T-helper 17 cell (primary cell): ENCODE measurements at regions not wholly inside any gene's neighbourhood (a gene's known extent, or its start where the extent isn't known, plus 50 kb on each side); places are given as distances from the start of the nearest gene placed in this dataset.

Experiments used
- ATAC-seq: fragments of 150-1000 bp; cut with Tn5 transposase; 2 replicates; pipeline ENCODE4 v1.10.0; 2021; ENCODE audit warnings: mild to moderate bottlenecking, moderate library complexity
- DNase-seq, 3 donors: peaks; one replicate each; pipeline versions ENCODE4 v3.0.0 to v3.0.0-alpha.2; 2020 to 2021
- H3K9me3 ChIP-seq: one replicate; pipeline ENCODE4 v1.7.0; 2013; ENCODE audit warnings: low read length, mild to moderate bottlenecking; ENCODE audit not compliant: control insufficient read depth, poor library complexity, severe bottlenecking
- H3K27ac Mint-ChIP-seq: one replicate; pipeline ENCODE4 v1.8.0; 2022; ENCODE audit warnings: mild to moderate bottlenecking, moderate library complexity, mixed read lengths
- H3K27me3 Mint-ChIP-seq: one replicate; pipeline ENCODE4 v1.8.0; 2022; ENCODE audit warnings: mixed read lengths
- H3K36me3 Mint-ChIP-seq: one replicate; pipeline ENCODE4 v1.8.0; 2022; ENCODE audit warnings: low read depth, mixed read lengths
- H3K4me1 Mint-ChIP-seq: one replicate; pipeline ENCODE4 v1.8.0; 2022; ENCODE audit warnings: mild to moderate bottlenecking, mixed read lengths
- H3K4me3 Mint-ChIP-seq: one replicate; pipeline ENCODE4 v1.8.0; 2022; ENCODE audit warnings: mild to moderate bottlenecking, moderate library complexity, mixed read lengths

DNA sequence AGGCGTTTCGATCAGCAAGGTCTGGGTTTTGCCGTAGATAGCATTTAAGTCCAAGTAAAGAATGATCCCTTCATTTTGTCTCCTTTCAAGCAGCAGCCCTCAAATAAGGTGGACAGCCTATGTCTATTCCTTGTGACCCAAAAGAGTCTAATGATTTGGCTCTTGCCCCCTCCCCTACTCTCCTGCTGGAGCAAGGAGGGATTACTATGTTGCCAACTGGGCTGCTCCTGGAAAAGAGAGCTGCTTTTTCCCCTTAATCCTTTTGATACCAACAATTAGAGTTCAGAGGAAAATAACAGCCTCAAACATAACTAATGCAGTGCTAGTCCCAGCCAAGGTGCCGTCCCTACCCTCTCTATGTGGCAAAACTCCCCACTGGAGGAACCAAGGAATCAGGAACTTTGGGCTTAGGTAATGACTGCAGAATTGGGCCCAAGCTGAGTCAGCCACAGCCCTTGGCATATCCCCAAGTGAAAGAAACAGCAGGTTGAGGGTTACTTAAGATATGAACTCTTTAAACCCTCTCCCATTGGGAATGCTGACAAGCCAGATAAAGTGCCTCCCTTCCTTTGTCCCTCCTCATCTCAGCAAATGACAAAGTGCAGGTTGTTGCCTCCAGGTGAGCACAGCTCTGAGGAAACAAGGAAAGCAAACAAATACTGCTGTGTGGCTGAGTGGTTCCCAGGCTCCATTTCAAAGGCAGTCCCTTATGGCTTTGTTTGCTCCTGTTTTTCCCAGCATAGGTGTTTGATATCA, 643.7 kb downstream of the INHBA start:
- DNase-seq (no peak), ATAC-seq (no peak)
- no peaks in the 10 kb centered on the region for H3K36me3 Mint-ChIP-seq
- H3K9me3 ChIP-seq: no peaks in the 10 kb centered on the region
- H3K4me3 Mint-ChIP-seq: no peak overlapping the region
- H3K27me3 Mint-ChIP-seq: no peaks in the 10 kb centered on the region
- no peaks in the 10 kb centered on the region for H3K4me1 Mint-ChIP-seq
- no peak overlapping the region for H3K27ac Mint-ChIP-seq

DNA sequence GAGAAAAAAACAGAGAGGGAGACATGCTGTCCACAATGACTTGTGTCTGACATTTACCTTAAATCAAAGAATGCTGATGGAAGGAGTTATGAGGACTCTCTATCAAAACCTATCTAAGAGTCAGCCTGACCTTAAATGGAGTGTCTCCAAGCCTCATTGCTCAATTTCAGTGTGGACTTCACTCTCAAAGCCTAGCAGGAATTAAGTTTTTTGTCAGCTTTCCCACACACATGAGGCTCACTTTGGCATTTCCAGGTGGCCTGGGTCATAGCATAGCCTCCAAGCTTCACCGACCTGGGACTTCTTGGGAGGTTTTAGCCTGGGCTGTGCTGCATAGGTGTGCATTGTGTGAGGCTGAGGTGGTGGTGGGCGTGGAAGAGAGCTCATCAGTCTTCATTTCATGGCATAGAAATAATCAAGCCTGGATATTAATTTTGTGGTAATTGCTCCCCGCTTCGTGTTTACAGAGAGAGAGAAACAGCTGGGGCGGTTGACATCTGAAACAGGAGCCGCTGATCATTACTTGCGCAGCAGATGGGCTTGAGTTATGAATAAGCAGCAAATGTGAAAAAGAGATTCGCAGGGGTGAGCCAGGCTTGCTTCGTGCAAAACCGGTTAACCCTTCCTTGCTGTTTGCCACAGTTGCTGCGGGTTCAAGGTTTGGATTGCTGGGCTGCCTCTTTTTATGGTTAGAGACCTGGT, 647.8 kb downstream of the INHBA start:
- Mint-ChIP-seq H3K36me3 (no peaks in the 10 kb centered on the region), H3K27ac (no peak overlapping the region), H3K4me3 (no peak overlapping the region), H3K4me1 (no peaks in the 10 kb centered on the region), H3K27me3 (no peaks in the 10 kb centered on the region)
- no peaks in the 10 kb centered on the region for H3K9me3 ChIP-seq
- ATAC-seq (no peak), DNase-seq (no peak)

DNA sequence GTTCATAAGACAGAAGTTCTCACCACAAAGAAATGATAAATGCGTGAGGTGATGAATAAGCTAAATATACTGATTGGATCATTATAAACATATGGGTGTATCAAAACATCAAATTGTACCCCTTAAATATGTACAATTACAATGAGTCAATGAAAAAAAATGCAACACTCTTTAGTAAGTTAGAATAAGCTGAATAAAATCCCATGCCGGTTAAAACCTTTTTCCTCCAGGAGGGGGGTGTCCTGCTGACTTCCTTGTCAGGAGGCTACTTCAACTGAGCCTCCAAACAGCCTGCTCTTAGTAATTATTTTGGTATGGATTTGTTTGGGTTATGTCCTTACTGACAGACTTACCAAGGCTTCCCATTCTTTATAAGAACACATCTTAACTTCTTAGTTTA, 649.1 kb downstream of the INHBA start:
- no peak overlapping the region for H3K4me3 Mint-ChIP-seq
- H3K4me1 Mint-ChIP-seq: no peaks in the 10 kb centered on the region
- no peak overlapping the region for H3K27ac Mint-ChIP-seq
- DNase-seq (no peak), ATAC-seq (no peak)
- no peaks in the 10 kb centered on the region for H3K36me3 Mint-ChIP-seq
- no peaks in the 10 kb centered on the region for H3K27me3 Mint-ChIP-seq
- no peaks in the 10 kb centered on the region for H3K9me3 ChIP-seq

DNA sequence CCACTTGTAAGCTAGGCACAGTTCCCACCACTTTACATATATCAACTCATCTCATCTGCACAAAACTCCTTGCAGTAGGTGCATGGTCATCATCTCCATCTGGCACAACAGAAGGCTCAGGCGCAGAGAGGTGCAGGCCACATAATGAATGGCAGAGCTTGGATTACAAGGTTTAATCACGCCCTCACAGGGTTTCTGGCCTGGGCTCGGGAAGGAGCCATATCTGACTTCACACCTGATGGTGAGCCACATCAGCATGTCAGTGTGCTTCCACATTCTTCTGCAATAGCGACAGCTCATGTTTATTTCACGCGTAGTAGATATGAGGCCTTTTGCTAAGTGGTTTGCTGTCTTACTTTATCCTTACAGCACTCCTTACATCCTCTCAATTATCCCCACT, 650.2 kb downstream of the INHBA start:
- no peak overlapping the region for H3K27ac Mint-ChIP-seq
- no peaks in the 10 kb centered on the region for H3K36me3 Mint-ChIP-seq
- H3K9me3 ChIP-seq: no peaks in the 10 kb centered on the region
- no peaks in the 10 kb centered on the region for H3K4me1 Mint-ChIP-seq
- ATAC-seq (no peak), DNase-seq (no peak)
- H3K4me3 Mint-ChIP-seq: no peak overlapping the region
- no peaks in the 10 kb centered on the region for H3K27me3 Mint-ChIP-seq

DNA sequence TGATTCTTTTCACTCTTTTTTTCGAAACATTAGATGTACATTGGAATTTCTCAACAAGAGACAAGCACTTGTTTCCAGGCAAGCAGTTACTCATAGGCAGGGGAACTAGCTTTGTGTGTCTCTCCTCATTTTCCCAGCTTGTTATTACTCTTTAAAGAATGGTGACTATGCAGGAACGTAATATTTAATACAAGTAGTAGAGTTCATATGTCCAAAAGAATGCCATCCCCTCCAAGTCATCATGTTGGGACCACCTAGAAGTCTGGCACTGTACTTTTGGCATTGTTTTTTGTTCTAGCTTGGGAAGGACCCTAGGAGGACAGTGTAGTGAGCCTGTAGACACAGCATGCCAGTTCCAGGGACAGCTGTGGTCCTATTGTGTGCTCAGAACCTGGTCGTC, 650.7 kb downstream of the INHBA start:
- Mint-ChIP-seq H3K4me1 (no peaks in the 10 kb centered on the region), H3K27ac (no peak overlapping the region), H3K27me3 (no peaks in the 10 kb centered on the region), H3K36me3 (no peaks in the 10 kb centered on the region), H3K4me3 (no peak overlapping the region)
- ATAC-seq: no peak
- no peak for DNase-seq
- H3K9me3 ChIP-seq: no peaks in the 10 kb centered on the region

DNA sequence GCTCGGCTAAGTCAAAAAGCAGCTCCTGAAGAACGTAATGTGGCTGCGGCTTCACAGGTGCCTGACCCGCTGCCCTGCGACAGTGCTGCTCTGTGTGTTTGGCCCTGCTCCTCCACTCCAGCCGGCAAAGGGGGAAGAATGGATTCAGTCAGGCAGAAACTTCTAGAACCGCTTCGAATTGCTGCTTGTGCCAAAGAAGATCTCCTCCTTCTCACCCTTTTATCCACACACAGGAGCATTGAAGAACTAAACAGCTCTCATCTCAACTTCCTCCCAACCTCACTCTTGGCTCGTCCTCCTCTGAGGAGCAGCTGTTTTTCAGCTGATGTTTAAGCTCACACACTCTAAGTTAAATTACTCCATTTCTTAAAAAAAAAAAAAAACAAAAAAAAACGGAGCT, 651.4 kb downstream of the INHBA start:
- Mint-ChIP-seq H3K27ac (no peak overlapping the region), H3K27me3 (no peaks in the 10 kb centered on the region), H3K36me3 (no peaks in the 10 kb centered on the region), H3K4me1 (no peaks in the 10 kb centered on the region), H3K4me3 (no peak overlapping the region)
- no peaks in the 10 kb centered on the region for H3K9me3 ChIP-seq
- no peak for ATAC-seq
- DNase-seq: no peak

DNA sequence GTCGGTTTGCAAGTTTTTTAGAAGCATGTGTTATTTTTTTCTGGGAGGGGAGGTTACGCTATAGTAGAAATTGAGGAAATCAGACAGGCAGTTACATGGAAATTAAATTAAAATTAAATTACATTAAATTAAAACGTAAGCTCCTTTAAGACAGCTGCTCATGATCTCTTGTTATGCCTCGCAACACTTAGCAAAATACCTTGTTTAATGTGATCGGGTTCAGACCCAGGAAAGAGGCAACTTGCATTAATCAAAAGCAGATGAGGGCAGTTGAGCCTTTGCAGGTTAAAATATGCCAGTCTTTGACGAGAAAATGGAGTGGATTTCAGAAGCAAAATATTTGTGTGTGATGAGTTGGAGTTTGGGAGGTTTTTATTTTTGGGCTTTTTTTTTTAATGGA, 651.8 kb downstream of the INHBA start:
- H3K9me3 ChIP-seq: no peaks in the 10 kb centered on the region
- H3K27ac Mint-ChIP-seq: no peak overlapping the region
- no peaks in the 10 kb centered on the region for H3K27me3 Mint-ChIP-seq
- ATAC-seq: no peak
- DNase-seq: no peak
- no peak overlapping the region for H3K4me3 Mint-ChIP-seq
- H3K4me1 Mint-ChIP-seq: no peaks in the 10 kb centered on the region
- no peaks in the 10 kb centered on the region for H3K36me3 Mint-ChIP-seq

DNA sequence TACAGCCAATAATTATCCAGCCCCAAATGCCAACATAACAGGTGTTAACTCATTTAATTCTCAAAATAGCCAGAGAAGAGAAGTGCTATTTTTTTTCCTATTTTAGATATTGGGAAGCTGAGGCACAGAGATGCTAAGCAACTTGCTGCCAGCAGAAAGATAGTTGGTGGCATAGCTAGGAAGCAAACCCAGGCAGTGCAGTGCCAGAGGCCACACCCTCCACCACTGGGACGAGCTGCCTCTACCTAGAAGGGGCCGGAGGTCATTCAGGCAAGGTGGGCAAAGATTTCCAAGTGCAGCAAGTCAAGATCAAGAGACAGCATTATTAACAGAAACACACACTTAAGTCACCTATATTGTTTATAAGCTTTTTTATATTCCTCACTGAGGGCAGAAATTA, 654.1 kb downstream of the INHBA start:
- Mint-ChIP-seq H3K4me1 (no peaks in the 10 kb centered on the region), H3K4me3 (no peak overlapping the region), H3K36me3 (no peaks in the 10 kb centered on the region), H3K27me3 (no peaks in the 10 kb centered on the region), H3K27ac (no peak overlapping the region)
- ATAC-seq (no peak), DNase-seq (no peak)
- no peaks in the 10 kb centered on the region for H3K9me3 ChIP-seq

DNA sequence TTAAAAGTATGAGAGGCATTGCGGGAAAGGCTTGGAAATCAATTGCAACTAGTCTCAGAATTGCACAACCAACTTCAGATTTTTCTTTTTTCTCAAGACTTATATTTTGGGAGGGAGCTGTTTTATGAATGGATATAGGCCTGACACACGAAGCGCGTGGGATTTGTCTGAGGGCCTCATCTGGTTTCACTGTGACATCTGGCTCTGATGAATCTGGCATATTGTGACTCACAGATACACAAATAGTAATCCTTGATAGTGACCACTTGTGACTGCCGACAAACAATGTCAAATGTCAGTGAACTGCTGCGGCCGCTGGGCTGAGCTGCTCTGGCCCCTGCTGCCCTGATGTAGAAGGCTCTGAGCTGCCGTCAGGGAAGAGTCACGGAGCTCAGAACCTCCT, 655.1 kb downstream of the INHBA start:
- no peak overlapping the region for H3K27ac Mint-ChIP-seq
- no peaks in the 10 kb centered on the region for H3K36me3 Mint-ChIP-seq
- DNase-seq: no peak
- no peak overlapping the region for H3K4me3 Mint-ChIP-seq
- H3K9me3 ChIP-seq: no peaks in the 10 kb centered on the region
- H3K27me3 Mint-ChIP-seq: no peaks in the 10 kb centered on the region
- H3K4me1 Mint-ChIP-seq: no peaks in the 10 kb centered on the region
- no peak for ATAC-seq

DNA sequence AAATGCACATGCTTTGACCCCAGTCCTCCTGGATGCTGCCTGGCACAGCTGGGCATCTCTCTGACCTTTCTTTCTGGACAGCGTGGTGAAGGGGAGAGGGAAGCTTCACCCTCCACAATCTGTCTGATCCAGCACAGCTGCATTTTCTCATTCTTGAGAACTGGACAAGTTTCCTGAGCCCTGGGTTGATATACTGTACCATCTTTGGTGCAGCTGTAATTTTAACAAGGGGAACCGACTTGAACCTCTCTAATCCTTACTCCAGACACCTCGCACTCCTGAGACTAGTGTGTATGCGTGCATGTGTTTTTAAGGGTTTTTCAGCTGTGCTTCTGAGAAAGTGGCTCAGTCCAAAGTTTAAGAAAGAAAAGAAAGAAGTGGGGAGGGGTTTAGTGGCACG, 655.7 kb downstream of the INHBA start:
- Mint-ChIP-seq H3K27me3 (no peaks in the 10 kb centered on the region), H3K4me3 (no peak overlapping the region), H3K27ac (no peak overlapping the region), H3K4me1 (no peaks in the 10 kb centered on the region), H3K36me3 (no peaks in the 10 kb centered on the region)
- ATAC-seq: no peak
- H3K9me3 ChIP-seq: no peaks in the 10 kb centered on the region
- DNase-seq: no peak

DNA sequence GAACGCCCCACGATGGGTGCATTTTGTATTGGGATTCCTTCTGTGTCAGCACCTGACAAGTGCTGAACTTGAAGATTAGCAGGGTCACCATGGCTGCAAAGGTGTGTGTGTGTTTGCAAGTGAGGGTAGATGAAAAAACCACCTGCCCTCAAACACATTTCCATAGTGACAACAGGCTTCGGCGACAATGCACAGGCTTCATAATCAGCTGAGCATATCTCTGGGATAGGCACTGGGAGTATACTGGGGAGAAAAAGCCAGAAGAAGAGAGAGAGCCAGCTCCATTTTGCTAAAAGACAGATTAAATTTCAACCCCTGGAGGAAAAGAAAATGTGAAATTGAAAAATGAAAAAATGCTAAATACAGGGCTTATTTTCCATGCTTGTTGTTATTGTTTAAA, 656.1 kb downstream of the INHBA start:
- H3K4me3 Mint-ChIP-seq: no peak overlapping the region
- H3K27me3 Mint-ChIP-seq: no peaks in the 10 kb centered on the region
- ATAC-seq (no peak), DNase-seq (no peak)
- H3K27ac Mint-ChIP-seq: no peak overlapping the region
- no peaks in the 10 kb centered on the region for H3K36me3 Mint-ChIP-seq
- no peaks in the 10 kb centered on the region for H3K4me1 Mint-ChIP-seq
- no peaks in the 10 kb centered on the region for H3K9me3 ChIP-seq

DNA sequence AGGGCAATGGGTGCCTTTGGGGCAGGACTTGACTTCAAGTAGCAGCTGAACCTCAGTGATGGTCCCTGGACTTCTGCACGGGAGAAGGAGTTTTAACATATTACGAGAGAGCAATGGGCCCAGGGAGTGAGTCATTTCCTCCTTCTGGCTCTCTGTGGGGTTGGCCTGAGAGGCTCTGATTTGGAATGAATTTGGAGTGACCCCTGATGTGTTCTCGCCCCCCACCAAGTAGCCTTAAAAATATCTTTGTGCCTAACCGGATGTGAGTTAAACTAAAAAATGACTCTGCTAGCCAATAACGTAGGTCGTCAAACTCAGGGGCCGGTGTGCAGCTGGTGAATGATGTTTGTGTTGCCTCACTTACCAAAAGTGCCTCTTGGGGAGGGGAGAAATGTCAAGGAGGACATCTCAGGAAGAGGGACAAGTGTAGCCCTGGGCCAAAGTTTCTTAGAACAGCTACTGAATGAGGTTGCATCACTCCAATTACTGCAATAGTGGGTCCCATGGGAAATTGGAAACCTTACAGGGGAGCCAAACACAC, 656.6 kb downstream of the INHBA start:
- Mint-ChIP-seq H3K4me1 (no peaks in the 10 kb centered on the region), H3K36me3 (no peaks in the 10 kb centered on the region), H3K27me3 (no peaks in the 10 kb centered on the region), H3K4me3 (no peak overlapping the region), H3K27ac (no peak overlapping the region)
- DNase-seq: no peak
- ATAC-seq: no peak
- H3K9me3 ChIP-seq: no peaks in the 10 kb centered on the region

DNA sequence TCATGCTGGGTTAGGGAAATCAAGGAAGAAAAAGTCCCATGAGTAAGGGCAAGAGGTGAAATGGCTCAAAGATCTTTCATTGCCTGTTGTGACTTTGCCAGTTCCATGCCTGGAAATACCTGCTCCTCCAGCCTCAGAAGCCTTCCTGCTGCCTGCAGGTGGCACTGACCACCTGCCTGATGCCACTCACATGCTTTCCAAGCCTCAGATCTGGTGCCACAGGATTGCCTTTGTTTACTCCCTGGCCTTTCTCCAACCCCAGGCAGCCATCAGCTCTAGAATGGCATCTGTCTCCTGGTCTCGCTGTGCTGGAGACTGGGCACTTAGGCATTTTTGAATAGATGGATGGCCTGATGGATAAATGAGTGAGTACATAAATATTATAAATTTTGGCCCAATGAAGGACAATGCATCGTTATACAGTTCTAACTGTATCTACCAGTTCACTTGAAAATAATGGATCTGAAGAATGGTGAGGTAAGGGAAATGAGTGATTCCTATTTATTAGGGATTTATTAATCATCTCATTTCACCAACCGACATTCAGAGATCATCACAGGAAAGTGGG, 657.2 kb downstream of the INHBA start:
- Mint-ChIP-seq H3K27ac (no peak overlapping the region), H3K27me3 (no peaks in the 10 kb centered on the region), H3K4me1 (no peaks in the 10 kb centered on the region), H3K36me3 (no peaks in the 10 kb centered on the region), H3K4me3 (no peak overlapping the region)
- ATAC-seq (no peak), DNase-seq (no peak)
- no peaks in the 10 kb centered on the region for H3K9me3 ChIP-seq

DNA sequence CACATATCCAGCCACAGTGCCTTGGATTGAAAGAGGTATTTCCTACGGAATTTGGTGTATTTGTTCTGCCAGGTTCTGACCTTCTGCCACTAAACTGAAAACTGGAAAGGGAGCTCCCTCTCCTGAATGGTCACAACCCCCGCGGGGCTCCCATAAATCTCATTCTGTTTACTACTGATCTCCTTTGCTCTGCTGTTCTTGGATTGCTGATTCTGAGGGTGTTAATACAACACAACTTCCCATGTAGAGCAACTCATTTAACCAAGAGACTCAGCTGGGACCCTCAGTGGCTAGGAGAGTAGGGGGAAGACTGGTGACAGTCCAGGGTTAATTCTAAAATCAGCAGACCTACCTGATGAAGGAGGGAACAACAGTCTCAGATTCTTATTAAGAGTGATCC, 662.9 kb downstream of the INHBA start:
- H3K4me3 Mint-ChIP-seq: no peak overlapping the region
- no peaks in the 10 kb centered on the region for H3K36me3 Mint-ChIP-seq
- DNase-seq (no peak), ATAC-seq (no peak)
- H3K4me1 Mint-ChIP-seq: no peaks in the 10 kb centered on the region
- H3K9me3 ChIP-seq: peaks cover 2% of the 10 kb centered on the region
- H3K27me3 Mint-ChIP-seq: no peaks in the 10 kb centered on the region
- no peak overlapping the region for H3K27ac Mint-ChIP-seq
